ENCODE measurements at regions not wholly inside any gene's neighbourhood (a gene's known extent, or its start where the extent isn't known, plus 50 kb on each side); places are given as distances from the start of the nearest gene placed in this dataset.

DNA sequence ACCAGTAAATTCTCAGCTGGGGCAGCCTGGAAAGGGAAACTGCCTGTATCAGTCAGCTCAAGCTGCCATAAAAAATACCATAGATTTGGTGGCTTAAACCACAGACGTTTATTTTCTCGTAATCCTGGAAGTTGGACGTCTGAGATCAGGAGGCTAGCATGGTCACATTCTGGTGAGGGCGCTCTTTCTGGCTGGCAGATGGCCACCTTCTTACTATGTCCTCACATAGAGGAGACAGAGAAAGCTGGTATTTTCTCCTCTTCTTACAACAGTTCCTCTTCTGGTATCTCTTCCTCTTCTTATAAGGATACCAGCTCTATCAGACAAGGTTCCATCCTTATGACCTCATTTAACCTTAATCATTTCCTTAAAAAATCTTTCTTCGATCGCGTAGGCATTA, 50.5 kb upstream of the RFX3 start:
- TF ChIP-seq, protein P1, sequence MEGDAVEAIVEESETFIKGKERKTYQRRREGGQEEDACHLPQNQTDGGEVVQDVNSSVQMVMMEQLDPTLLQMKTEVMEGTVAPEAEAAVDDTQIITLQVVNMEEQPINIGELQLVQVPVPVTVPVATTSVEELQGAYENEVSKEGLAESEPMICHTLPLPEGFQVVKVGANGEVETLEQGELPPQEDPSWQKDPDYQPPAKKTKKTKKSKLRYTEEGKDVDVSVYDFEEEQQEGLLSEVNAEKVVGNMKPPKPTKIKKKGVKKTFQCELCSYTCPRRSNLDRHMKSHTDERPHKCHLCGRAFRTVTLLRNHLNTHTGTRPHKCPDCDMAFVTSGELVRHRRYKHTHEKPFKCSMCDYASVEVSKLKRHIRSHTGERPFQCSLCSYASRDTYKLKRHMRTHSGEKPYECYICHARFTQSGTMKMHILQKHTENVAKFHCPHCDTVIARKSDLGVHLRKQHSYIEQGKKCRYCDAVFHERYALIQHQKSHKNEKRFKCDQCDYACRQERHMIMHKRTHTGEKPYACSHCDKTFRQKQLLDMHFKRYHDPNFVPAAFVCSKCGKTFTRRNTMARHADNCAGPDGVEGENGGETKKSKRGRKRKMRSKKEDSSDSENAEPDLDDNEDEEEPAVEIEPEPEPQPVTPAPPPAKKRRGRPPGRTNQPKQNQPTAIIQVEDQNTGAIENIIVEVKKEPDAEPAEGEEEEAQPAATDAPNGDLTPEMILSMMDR (IDR thresholded peaks at IDR 0.05 in 2 of 3, conservative IDR thresholded peaks at IDR 0.05 in 1 of 3; ENCODE audit: borderline replicate concordance in 1 of 3, insufficient read depth in 1 of 3, low read depth in 2 of 3, low read length in 2 of 3): no peak
- TF ChIP-seq CBX3 (IDR thresholded peaks at IDR 0.05; ENCODE audit: low read depth): no peak
- TF ChIP-seq POLR2AphosphoS5 (IDR thresholded peaks at IDR 0.05; ENCODE audit: low read depth, low read length): no peak
- no peak for TF ChIP-seq POLR2A (IDR thresholded peaks at IDR 0.05; ENCODE audit: borderline replicate concordance, extremely low read depth, insufficient read depth, insufficient read length)
- TF ChIP-seq JUND (IDR thresholded peaks at IDR 0.05): no peak
- TF ChIP-seq, protein P2, sequence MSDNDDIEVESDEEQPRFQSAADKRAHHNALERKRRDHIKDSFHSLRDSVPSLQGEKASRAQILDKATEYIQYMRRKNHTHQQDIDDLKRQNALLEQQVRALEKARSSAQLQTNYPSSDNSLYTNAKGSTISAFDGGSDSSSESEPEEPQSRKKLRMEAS (IDR thresholded peaks at IDR 0.05): no peak
- no peak for TF ChIP-seq SRF (IDR thresholded peaks at IDR 0.05; ENCODE audit: low read depth)
- TF ChIP-seq ZFX (IDR thresholded peaks at IDR 0.05): no peak
- TF ChIP-seq EZH2phosphoT487 (IDR thresholded peaks at IDR 0.05; ENCODE audit: borderline replicate concordance): no peak
- TF ChIP-seq FOSL1 (IDR thresholded peaks at IDR 0.05; ENCODE audit: low read depth): no peak
- no peak for TF ChIP-seq YY1 (IDR thresholded peaks at IDR 0.05; ENCODE audit: extremely low read depth, insufficient replicate concordance, low read depth, low read length)
- TF ChIP-seq EGR1 (IDR thresholded peaks at IDR 0.05; ENCODE audit: low read depth): no peak
- TF ChIP-seq, protein P3, sequence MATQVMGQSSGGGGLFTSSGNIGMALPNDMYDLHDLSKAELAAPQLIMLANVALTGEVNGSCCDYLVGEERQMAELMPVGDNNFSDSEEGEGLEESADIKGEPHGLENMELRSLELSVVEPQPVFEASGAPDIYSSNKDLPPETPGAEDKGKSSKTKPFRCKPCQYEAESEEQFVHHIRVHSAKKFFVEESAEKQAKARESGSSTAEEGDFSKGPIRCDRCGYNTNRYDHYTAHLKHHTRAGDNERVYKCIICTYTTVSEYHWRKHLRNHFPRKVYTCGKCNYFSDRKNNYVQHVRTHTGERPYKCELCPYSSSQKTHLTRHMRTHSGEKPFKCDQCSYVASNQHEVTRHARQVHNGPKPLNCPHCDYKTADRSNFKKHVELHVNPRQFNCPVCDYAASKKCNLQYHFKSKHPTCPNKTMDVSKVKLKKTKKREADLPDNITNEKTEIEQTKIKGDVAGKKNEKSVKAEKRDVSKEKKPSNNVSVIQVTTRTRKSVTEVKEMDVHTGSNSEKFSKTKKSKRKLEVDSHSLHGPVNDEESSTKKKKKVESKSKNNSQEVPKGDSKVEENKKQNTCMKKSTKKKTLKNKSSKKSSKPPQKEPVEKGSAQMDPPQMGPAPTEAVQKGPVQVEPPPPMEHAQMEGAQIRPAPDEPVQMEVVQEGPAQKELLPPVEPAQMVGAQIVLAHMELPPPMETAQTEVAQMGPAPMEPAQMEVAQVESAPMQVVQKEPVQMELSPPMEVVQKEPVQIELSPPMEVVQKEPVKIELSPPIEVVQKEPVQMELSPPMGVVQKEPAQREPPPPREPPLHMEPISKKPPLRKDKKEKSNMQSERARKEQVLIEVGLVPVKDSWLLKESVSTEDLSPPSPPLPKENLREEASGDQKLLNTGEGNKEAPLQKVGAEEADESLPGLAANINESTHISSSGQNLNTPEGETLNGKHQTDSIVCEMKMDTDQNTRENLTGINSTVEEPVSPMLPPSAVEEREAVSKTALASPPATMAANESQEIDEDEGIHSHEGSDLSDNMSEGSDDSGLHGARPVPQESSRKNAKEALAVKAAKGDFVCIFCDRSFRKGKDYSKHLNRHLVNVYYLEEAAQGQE (IDR thresholded peaks at IDR 0.05; ENCODE audit: low read depth): no peak
- TF ChIP-seq CEBPB (IDR thresholded peaks at IDR 0.05; ENCODE audit: low read depth): no peak
